ENCODE measurements at regions not wholly inside any gene's neighbourhood (a gene's known extent, or its start where the extent isn't known, plus 50 kb on each side); places are given as distances from the start of the nearest gene placed in this dataset.

GRCh38 chr16:49021136-49021535 is 260.5 kb downstream of the CBLN1 start:
- no peak for TF ChIP-seq CTCF (conservative IDR thresholded peaks at IDR 0.05 in 1 of 2, IDR thresholded peaks at IDR 0.05 in 1 of 2; ENCODE audit: low read depth in 1 of 2, low read length in 2 of 2)
- no peak for TF ChIP-seq EZH2 (IDR thresholded peaks at IDR 0.05; ENCODE audit: low read length, missing control alignments)

Data from fibroblast of lung (primary cell).